Central memory CD4-positive, alpha-beta T cell (primary cell): ENCODE measurements at regions not wholly inside any gene's neighbourhood (a gene's known extent, or its start where the extent isn't known, plus 50 kb on each side); places are given as distances from the start of the nearest gene placed in this dataset.
"Not testable (repeated sequence)": the region's sequence is repeated elsewhere in the genome, so short reads cannot be mapped to it uniquely, and the experiment has no call there.

Source experiments
- DNase-seq: peaks from one replicate; pipeline ENCODE4 v3.0.0; 2022

DNA sequence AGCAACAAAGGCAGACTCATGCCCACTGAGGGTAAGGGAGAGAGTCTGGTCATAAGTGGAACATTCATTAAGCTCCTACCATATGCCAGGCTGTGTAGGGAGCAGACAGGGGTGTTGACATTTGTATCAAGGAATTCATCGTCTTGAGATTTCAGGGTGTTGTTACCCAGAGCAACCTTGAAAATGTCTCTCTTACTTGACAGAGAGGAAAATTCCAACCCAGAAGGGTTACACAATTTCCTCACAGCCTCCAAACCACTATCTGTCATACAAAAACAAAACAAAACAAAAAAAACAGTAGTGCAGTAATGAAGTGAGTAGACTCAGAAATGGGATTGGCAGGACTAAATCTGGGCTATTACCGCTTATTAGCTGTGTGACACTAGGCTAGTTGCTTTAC, 113.2 kb downstream of the MIAT start:
- DNase-seq: no peak

DNA sequence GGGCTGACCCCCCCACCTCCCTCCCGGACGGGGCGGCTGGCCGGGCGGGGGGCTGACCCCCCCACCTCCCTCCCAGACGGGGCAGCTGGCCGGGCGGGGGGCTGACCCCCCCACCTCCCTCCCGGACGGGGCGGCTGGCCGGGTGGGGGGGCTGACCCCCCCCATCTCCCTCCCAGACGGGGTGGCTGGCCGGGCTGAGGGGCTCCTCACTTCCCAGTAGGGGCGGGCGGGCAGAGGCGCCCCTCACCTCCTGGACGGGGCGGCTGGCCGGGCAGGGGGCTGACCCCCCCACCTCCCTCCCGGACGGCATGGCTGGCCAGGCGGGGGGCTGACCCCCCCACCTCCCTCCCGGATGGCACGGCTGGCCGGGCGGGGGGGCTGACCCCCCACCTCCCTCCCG, 115.7 kb downstream of the MIAT start:
- DNase-seq: not testable (repeated sequence)

GRCh38 chr22:26775394-26775793, 118.0 kb downstream of the MIAT start:
- DNase-seq: no peak

- DNase-seq: no peak
Measured at GRCh38 chr22:26777156-26777801, 119.9 kb downstream of the MIAT start.

GRCh38 chr22:26778372-26778771, 121.0 kb downstream of the MIAT start:
- DNase-seq: no peak

- no peak for DNase-seq
Measured at GRCh38 chr22:26779108-26779507, 121.7 kb downstream of the MIAT start.

DNA sequence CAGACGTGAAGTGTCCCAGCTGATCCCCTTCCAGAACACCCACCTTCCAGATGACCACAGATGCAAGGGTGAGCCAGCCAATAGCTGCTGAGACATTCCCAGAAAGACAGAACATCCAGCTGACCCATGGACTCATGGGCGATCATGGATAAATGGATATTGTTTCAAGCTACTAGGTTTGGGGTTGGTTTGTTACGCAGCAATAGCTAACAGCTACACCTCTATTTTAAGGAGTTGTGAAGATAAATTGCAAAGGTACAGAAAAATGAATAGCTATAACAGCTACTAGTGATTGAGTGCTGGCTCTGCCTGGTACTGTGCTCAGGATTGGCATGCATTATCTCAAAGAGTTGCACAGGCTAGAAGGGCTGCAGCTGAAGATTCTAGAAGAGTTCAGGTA, 122.5 kb downstream of the MIAT start:
- DNase-seq: no peak

DNA sequence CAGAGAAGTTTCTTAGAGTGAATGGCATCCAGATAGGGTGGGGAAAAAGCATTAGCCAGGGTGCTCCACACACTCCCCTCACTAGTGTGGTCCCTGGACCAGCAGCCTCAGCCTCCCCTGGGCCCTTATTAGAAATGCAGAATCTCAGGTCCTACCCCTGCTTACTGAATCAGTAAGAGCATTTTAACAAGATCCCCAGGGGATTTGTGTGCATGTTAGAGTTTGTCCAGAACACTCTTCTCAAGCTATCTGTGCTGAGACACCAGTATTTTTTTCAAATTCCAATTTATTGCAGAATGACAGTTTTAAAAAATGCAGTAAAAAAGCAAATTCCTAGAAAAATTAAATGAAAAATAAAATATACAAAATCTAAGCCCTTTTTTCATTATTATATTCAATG, 123.1 kb downstream of the MIAT start:
- DNase-seq: no peak

DNA sequence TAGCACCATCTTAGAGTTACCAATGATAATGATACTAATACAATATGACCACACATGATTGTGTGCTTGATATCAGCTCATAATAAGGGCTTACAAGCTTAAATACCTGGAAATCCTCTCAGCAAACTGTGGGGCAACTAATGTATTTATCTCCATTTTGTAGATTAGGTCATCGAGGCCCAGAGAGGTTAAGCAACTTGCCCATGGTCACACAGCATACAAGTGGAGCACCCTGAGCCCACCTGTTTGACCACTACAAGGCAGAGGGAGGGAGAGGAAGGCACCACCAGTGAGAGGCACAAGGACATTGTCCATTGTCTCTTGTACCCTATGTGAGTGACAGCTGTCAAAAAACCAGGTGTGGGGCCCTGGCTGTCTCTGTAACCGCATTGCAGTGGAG, 123.7 kb downstream of the MIAT start:
- DNase-seq: no peak

GRCh38 chr22:26781596-26781995, 124.2 kb downstream of the MIAT start:
- no peak for DNase-seq

GRCh38 chr22:26783885-26784284, 126.5 kb downstream of the MIAT start:
- DNase-seq: no peak

GRCh38 chr22:26784772-26785171, 127.4 kb downstream of the MIAT start:
- DNase-seq: no peak

DNA sequence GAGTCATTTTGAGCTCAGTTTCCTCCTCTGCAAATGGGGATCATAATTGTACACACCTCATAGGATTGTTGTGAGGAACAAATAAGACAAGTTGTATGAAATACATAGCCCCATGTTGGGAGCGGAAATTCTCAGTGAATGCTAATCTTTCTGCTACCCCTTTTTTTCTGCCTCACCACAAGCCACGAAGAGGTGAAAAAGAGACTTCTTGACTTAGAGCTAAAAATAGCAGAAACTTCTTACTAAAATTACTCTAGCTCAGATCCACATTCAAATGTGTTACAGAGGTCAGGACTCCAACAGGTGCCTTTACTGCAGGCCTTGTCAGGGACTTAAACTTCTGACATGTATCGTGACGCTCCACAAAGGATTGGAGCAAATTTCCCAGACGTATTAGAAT, 128.5 kb downstream of the MIAT start:
- no peak for DNase-seq

DNA sequence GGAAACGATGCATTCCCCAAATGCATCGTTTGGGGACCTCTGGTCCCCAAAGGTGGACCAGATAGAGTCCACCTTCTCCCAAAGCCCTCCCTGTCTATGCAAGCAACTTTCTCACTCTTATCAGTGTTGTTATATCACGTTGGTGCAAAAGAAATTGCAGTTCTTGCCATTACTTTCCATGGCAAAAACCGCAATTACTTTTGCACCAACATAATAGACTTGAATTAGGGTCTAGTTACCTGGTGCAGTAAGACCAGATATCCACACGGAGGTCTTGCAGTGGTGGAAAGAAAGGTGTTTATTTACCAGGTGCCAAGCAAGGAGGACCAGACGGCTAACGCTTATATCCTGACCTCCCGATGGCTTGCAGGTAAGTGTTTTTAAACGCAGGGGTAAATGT, 129.0 kb downstream of the MIAT start:
- DNase-seq: no peak

DNA sequence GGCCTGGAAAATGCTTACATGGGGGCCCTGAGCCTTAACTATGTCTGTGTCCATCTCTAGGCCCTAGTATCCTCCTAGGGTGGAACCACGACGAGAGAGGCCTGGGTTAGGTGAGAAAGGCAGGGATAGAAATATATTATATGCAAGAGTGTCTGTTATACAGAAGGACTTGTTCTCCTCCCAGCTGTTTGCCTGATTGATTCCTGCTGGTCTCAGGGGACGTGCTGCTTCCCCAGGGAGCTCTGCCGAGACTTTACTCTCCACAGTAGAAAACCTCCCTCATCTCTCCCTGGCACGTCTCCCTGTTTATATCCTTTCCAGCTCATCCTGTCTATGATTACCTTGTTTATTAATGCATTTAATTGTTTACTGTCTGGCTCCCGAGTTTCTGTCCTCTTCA, 132.6 kb downstream of the MIAT start:
- DNase-seq: no peak

GRCh38 chr22:26792522-26792921, 135.1 kb downstream of the MIAT start:
- no peak for DNase-seq

DNA sequence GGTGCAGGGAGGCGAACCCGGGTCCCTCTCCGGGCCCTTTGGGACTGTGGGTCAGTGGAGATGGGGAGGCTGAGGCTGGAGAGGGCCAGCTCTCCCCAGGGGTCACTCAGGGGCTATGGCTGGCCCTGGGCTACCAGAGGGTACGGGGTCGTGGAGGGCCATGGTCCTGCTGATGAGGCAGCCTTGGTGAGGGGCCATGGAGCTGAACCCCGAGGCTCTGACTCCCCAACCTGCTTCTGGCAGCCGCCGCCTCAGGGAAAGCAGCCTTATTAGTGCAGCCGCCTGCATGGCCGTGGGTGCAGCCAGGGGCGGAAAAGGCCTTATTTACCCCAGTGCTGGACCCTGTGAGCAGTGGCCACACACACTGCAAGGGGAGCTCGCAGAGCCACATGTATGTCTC, 139.4 kb downstream of the MIAT start:
- DNase-seq: no peak

DNA sequence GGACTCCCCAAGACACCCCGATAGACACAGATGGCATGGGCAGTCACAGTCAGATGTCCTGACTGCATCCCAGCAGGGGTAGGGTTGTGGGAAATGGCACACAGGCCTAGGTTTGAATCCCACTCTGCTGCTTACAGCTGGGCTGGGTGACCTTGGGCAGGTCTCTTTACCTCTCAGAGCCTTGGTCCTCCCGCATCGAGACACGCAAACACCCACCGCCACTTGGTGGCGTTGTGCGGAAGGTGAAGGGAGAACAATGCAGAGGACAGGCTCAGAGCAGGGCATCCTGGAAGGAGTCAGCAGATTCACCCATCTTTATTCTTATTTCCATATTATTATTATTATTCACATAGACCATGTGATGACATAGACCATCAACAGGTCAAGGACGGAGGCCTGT, 140.5 kb downstream of the MIAT start:
- no peak for DNase-seq

- no peak for DNase-seq
Measured at GRCh38 chr22:26798462-26799065, 141.2 kb downstream of the MIAT start.

DNA sequence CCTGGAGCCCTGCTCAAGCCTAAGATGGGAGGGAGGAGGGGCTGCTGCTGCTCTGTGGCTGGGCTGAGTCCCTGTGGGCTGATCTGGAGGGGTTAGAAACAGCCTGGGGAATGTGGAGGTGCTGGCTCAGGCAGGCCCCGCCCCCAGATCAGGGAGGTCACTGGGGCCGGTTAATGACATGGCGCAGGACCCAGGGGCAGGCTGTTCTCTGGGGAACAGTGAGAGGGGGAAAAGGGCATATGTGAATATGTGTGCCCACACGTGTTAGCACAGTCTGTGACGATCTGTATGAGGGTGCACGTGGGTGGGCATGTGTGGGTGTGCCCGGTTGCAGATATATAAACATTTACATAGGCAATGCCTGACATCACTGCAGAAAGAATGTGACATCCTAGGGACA, 143.5 kb downstream of the MIAT start:
- no peak for DNase-seq

DNA sequence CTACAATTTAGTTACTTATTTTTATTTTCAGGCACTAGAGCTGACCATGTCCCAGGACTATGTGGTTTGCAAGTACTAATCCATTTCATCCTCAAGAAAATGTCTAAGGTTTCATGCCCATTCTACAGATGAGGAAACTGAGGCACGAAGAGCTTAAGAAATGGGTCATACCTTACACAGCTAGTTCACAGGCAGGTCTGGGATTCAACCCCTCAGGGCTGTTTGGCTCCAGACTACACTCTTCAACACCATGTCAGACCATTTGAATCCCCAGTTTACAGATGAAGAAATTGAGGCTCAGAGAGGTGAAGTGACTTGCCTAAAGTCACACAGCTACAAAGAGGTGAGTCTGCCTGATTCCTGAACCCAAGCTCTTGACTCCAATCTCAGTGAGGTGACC, 144.1 kb downstream of the MIAT start:
- DNase-seq: no peak

GRCh38 chr22:26804315-26804714, 146.9 kb downstream of the MIAT start:
- DNase-seq: no peak

- DNase-seq: no peak
Measured at GRCh38 chr22:26804911-26805539, 147.6 kb downstream of the MIAT start.

DNA sequence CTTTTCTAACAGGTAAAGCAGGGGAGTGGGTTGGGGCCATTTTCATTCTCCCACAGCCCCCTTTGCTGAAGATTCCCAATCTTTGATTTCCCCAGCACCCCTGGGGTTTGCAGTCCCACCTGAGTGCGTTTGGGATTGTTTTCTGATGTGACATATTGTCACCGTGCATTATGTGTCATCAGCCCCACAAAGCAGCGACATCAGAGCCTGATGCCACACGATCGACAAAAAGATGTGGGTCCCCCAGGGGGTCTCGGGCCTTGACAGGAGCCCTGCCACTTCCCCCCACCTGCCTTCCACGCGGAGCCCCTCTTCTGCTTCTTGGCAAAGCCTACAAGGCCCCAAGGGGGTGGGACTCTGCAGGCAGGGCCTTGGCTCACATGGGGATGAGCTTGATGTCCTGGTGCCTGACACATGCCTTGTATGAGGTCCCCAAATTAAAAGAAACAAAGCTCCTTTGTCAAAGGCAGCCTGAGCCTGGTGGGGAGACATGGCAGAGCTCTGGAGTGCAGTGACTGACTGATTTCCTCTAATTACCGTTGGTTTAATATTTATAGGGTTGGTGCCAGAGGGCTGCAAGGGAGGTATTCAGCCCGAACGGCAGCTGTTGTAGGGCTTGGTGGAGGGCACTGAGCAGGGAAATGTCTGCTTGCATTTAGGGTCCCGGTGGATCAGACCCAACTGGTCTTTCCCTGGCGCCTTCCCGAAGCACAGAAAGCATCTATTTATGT, 149.2 kb downstream of the MIAT start:
- DNase-seq: no peak
